Adrenal gland (tissue), 9 donors: ENCODE measurements at regions not wholly inside any gene's neighbourhood (a gene's known extent, or its start where the extent isn't known, plus 50 kb on each side); places are given as distances from the start of the nearest gene placed in this dataset.

ENCODE experiments used
- DNase-seq, 7 donors: peaks; one replicate each; pipeline ENCODE4 v3.0.0-alpha.2; 2019 to 2020
- H3K27ac ChIP-seq, 5 donors: fragments of 200-600 bp; sonication (generic) in 4 of 5; 1 replicate in 3 of 5; 2 replicates in 2 of 5; pipeline versions ENCODE4 v1.5.1 to v1.8.0; 2016 to 2020; ENCODE audit warnings: mild to moderate bottlenecking in 1 of 5
- H3K27me3 ChIP-seq: fragments of 200-600 bp; 2 replicates; pipeline ENCODE4 v1.8.0; 2021
- H3K36me3 ChIP-seq, 2 donors: fragments of 200-600 bp; replicated peaks in 1 of 2; 1 replicate in 1 of 2; 2 replicates in 1 of 2; pipeline versions ENCODE4 v1.5.1 to v1.8.0; 2018 to 2022
- H3K4me1 ChIP-seq, 2 donors: fragments of 200-600 bp; replicated peaks in 1 of 2; 1 replicate in 1 of 2; 2 replicates in 1 of 2; pipeline versions ENCODE4 v1.5.1 to v1.8.0; 2018 to 2021
- H3K4me3 ChIP-seq, 4 donors: fragments of 200-600 bp; sonication (generic) in 3 of 4; one replicate each; pipeline ENCODE4 v1.5.1; 2016 to 2018
- H3K9me3 ChIP-seq, 3 donors: fragments of 200-600 bp; sonication (generic) in 1 of 3; replicated peaks in 1 of 3; 1 replicate in 2 of 3; 2 replicates in 1 of 3; pipeline versions ENCODE4 v1.5.1 to v1.8.0; 2016 to 2021
- CTCF ChIP-seq, 6 experiments: fragments of 450-650 bp in 4 of 6; fragments of 200-600 bp in 2 of 6; sonication (generic) in 1 of 6; IDR thresholded peaks; 1 replicate in 5 of 6; 2 replicates in 1 of 6; pipeline versions ENCODE4 v1.5.1 to v1.8.0; 2016 to 2021; ENCODE audit warnings: antibody characterized with exemption in 6 of 6, mild to moderate bottlenecking in 2 of 6, moderate library complexity in 1 of 6
- POLR2A ChIP-seq, 2 donors: fragments of 450-650 bp; IDR thresholded peaks; one replicate each; pipeline ENCODE4 v1.6.1; 2017; ENCODE audit warnings: antibody characterized with exemption in 2 of 2, mild to moderate bottlenecking in 2 of 2, moderate library complexity in 1 of 2
- WGBS, 4 donors: extraction: QIAGEN DNeasy Blood & Tissue Kit in 2 of 4; methylation state at CpG; one replicate each; pipeline versions ENCODE4 v1.1.5 to v1.1.7; 2013 to 2017; 5-methylcytosine and 5-hydroxymethylcytosine counted together
- intact Hi-C, 2 donors: fragments of 100-400 bp; cut with DNase I; formaldehyde crosslinking; loops; one replicate each; pipeline versions ENCODE4 v1.14.1 to v1.15.0; 2022 to 2023
- donor health status: healthy with polysubstance abuse.
- donor health status: Bipolar disorder and iron deficiency.
- donor health status: DM: yes; HTN: yes; CAD: no.
- donor health status: DM: no; HTN: no; CAD: no.
- donor health status: DM: no; HTN: no; CAD: no.

- H3K4me1 ChIP-seq = no peaks in the 10 kb centered on the region
- H3K27me3 ChIP-seq = no peaks in the 10 kb centered on the region
- no peaks in the 10 kb centered on the region for H3K9me3 ChIP-seq
- no peak overlapping the region for H3K27ac ChIP-seq
- TF ChIP-seq POLR2A (IDR thresholded peaks at IDR 0.05) (no peak), CTCF (IDR thresholded peaks at IDR 0.05) (no peak)
- no peak overlapping the region for H3K4me3 ChIP-seq
- intact Hi-C loops = no loop called here
- no peak for DNase-seq
- 76 to 87% (median 82%) methylated on average over 5 of the region's 5 CpGs for WGBS, 4 donors
- H3K36me3 ChIP-seq = no peaks in the 10 kb centered on the region
These were observed 444.8 kb downstream of the GLRX3 start for GRCh38 chr10:130580975-130581374.

- 72 to 87% (median 80%) methylated on average over 4 of the region's 4 CpGs for WGBS, 4 donors
- no peak for DNase-seq
- intact Hi-C loops = no loop called here
- H3K27me3 ChIP-seq = no peaks in the 10 kb centered on the region
- H3K4me3 ChIP-seq = no peak overlapping the region
- H3K27ac ChIP-seq = no peak overlapping the region
- no peaks in the 10 kb centered on the region for H3K9me3 ChIP-seq
- TF ChIP-seq CTCF (IDR thresholded peaks at IDR 0.05) (no peak), POLR2A (IDR thresholded peaks at IDR 0.05) (no peak)
- no peaks in the 10 kb centered on the region for H3K4me1 ChIP-seq
- H3K36me3 ChIP-seq = no peaks in the 10 kb centered on the region
These were observed 451.5 kb downstream of the GLRX3 start for GRCh38 chr10:130587718-130588117.

GRCh38 chr10:130606001-130606405 is 469.8 kb downstream of the GLRX3 start:
- Histone ChIP-seq H3K4me3 (no peak overlapping the region), H3K27ac (no peak overlapping the region), H3K36me3 (no peaks in the 10 kb centered on the region), H3K4me1 (no peaks in the 10 kb centered on the region), H3K27me3 (peaks cover 6% of the 10 kb centered on the region), H3K9me3 (no peaks in the 10 kb centered on the region)
- WGBS, 4 donors = 26 to 35% (median 33%) methylated on average over 4 to 9 of the region's 9 CpGs
- TF ChIP-seq POLR2A (IDR thresholded peaks at IDR 0.05) = no peak
- no peak for DNase-seq
- intact Hi-C loops = no loop called here

GRCh38 chr10:130607366-130607765 is 471.2 kb downstream of the GLRX3 start:
- TF ChIP-seq CTCF (IDR thresholded peaks at IDR 0.05) = no peak
- TF ChIP-seq POLR2A (IDR thresholded peaks at IDR 0.05) = no peak
- H3K4me3 ChIP-seq = no peak overlapping the region
- no peak overlapping the region for H3K27ac ChIP-seq
- intact Hi-C loops = no loop called here
- WGBS, 4 donors = 77 to 82% (median 79%) methylated on average over 9 of the region's 9 CpGs
- no peaks in the 10 kb centered on the region for H3K36me3 ChIP-seq
- peaks cover 6% of the 10 kb centered on the region for H3K27me3 ChIP-seq
- H3K4me1 ChIP-seq = no peaks in the 10 kb centered on the region
- DNase-seq = no peak
- no peaks in the 10 kb centered on the region for H3K9me3 ChIP-seq

- no peak for TF ChIP-seq POLR2A (IDR thresholded peaks at IDR 0.05)
- Histone ChIP-seq H3K36me3 (no peaks in the 10 kb centered on the region), H3K27ac (no peak overlapping the region), H3K4me1 (no peaks in the 10 kb centered on the region), H3K9me3 (no peaks in the 10 kb centered on the region), H3K27me3 (peaks cover 6% of the 10 kb centered on the region), H3K4me3 (no peak overlapping the region)
- DNase-seq = no peak
- WGBS, 4 donors = 74 to 90% (median 81%) methylated on average over 3 to 5 of the region's 5 CpGs
- intact Hi-C loops = no loop called here
These were observed 475.0 kb downstream of the GLRX3 start for GRCh38 chr10:130611239-130611638.
